HG02852 (cell line): ENCODE measurements at regions not wholly inside any gene's neighbourhood (a gene's known extent, or its start where the extent isn't known, plus 50 kb on each side); places are given as distances from the start of the nearest gene placed in this dataset.

ENCODE experiments used
- ATAC-seq: cut with Tn5 transposase; IDR thresholded peaks from one replicate; pipeline ENCODE4 v1.9.1; 2021; ENCODE audit warnings: mild to moderate bottlenecking, moderate library complexity; ENCODE audit not compliant: unreplicated experiment

DNA sequence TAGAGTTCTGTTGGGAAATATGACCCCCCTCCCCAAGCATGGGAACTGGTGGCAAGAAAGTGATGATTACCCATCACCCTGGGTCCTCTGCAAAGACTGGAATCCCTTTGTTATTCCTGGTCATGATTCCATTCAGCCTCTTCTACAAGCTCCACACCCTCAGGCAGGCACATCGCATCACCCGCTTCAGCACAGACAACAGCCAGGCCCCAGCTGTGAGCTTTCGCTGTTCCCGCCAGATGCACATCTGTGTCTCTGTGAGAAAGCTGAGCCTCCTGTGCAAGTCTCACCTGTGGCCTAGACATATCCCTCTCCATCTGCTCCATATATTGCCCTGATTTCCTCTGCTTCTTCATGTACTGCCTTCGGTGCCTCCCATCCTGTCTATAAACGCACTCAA lies 368.0 kb upstream of the RAB6C start:
- no peak for ATAC-seq

DNA sequence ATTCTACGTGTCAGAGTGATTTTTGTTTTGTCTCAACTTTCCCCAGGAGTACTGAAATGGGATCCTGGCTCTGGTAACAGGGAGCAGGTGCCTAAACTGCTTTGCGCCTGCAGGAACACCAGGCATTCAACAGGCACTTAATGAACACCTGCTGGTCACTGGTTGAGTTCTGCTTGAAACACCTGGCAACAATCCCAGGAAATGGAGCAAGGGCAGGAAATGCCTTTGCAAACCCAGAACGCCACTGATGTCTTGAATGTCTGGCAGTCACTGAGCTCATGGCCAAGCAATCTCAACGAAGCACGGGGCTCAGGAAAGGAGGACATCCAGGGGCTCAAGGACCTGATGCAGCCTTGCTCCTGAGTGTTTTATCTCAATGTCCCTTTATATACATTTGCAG lies 360.0 kb upstream of the RAB6C start:
- no peak for ATAC-seq

DNA sequence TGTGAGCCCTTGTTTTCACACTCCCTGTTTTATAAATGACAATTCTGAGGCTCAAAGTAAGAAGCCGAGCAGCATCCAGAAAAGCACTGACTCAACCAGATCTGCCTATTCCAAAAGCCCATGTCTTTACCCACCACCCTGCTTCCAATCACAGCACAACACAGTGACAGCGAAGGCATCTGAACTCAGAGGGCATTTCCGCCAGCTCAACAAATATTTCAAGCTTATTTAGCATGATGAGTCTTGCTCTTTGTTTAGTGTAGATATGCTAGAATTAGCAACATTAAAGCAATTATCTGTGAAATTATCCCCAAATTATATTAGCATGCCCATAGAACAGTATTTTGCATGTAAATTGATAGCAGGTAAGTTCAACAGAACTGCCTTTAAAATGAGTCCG lies 359.1 kb upstream of the RAB6C start:
- no peak for ATAC-seq

DNA sequence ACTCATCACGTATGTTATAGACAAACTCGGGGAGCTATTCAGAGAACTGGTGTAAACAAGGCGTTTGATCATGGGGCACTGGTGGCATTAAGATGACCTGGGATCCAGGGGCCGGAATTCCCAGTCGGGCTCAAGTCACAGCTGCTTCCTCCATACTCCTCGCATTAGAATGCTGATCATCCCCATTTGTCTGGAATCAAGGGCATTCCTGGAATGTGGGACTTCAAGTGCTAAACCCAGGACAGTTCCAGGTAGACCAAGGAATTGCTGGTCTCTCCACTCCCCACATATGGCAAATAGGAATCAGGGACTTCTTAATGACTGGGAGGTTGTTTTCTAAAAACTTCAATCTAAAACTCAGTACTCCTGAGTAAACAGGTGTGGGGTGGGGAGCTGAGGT lies 355.7 kb upstream of the RAB6C start:
- ATAC-seq, result no peak

DNA sequence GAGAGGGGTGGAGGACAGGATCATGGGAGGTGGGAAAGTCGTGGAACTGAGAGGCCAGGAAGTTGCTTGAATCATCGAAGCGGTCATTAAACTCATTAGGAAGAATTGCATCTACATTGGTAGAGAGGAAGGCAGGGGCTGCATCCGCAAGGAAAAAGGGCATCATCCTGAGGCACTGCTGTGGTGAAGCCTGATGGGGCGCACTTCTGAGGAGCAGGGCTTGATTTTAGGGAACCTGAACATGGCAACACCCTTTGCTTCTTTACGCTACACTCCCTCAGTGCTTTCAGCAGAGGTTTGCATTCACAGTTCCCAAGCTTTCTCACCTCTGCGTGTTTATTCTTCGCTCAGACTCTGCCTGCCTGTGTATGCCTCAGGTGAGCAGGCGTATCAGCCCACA lies 352.0 kb upstream of the RAB6C start:
- no peak for ATAC-seq

DNA sequence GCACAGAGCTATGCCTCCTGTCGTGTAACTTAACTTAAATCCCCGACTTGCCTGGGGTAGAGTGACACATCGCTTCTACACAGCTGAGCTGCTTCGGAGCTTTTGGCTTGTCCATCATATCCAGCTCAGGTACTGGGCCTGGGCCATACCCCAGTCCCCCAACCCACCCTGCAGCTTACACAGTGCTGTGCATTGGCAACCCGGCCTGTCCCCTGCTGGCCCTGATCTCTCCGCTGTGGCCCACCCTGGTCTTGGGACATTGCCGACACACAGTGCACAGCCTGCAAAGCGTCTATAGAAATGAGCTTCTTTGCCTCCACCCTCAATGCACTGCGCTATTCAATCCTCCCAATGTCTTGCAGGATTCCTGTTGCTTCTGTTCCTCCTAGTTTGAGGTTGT lies 342.8 kb upstream of the RAB6C start:
- ATAC-seq, result no peak

DNA sequence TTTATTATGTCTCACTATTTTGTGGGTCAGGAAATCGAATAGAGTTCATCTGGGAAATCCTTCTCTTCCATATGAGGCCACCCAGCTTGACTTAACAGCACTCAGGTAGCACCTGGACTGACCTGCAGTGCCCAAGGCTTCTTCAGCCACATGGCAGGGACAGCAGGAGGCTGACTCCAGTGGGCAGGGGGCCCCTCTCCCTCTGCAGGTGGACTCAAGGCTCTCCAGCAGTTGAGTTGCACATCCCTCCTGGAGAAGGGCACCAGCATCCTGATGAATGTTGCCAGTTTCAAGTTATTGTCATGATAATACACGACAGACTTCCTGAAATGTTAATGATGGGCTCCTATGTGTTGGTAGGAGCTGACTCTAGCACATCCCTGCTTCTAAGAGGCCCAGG lies 338.1 kb upstream of the RAB6C start:
- ATAC-seq, result no peak

DNA sequence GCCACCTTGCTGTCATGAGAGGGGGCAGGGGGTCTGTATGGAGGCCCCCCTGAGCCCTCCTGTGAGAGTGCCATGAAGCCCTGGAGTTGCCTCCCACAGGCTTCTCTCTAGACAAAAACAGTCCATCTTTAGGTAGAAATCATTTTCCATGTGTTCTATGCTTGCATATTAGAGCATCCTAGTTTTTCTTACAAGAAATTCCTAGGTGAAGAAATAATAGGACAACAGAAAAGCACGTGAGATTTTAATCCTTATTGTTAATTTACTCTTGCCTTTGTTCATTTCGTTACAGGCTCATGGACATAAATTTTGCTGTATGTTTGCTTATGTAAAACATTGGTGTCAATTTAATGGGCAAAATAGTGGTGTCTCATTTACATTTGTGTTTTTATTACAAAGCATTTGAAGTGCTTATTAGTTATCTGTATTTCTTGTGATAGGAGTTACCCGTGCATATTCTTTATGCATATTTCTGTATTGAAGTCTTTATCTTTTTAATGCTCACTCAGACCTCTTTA lies 336.9 kb upstream of the RAB6C start:
- no peak for ATAC-seq

DNA sequence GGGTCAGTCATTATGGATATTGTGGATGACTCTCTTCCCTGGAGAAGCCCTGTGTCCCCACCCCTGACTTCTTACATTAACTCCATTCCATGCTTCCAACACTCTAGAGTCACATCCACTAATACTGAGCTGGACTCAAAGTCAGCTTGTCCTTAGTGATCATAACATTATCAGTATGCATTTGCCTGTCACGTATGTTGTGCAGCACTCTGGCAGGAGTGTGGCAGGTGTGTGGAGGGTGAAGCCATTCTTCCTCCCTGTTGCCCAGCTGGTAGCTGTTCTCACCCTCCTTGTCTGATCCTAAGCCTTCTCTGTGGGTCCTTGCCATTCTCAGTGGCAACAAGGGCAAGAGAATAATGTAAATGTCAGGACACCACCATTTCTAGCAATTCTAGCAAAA lies 334.1 kb upstream of the RAB6C start:
- no peak for ATAC-seq

DNA sequence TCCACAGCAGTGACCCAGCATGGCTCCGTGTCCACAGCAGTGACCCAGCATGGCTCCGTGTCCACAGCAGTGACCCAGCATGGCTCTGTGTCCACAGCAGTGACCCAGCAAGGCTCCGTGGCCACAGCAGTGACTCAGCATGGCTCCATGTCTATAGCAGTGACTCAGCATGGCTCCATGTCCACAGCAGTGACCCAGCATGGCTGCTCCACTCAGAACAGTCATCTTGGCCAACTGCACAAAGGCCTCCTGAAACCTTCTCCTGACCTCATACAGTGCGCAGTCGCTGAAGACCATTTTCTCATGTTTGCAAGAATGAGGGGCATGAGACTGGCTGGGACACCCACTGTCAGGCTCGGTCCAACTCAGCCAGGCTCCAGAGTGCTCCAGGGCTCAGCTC lies 333.4 kb upstream of the RAB6C start:
- no peak for ATAC-seq

DNA sequence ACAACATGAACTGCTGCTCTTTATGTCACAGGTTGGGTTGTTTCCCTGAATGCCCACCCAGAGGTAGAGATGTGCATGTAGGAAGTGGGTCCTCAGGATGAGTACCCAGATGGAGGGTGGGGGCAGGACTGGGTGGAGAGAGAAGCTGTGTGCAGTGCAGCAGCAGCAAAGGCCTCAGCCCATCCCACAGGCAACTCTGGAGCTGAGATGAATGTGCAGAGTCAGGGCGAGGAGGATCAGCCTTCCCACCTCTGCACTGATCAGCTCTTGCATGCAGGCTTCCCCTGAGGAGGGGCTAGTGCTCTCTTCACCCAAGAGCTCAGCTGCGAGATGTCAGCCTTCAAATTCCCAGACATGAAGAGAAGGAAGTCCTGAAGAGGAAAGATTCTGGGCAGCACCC lies 326.2 kb upstream of the RAB6C start:
- no peak for ATAC-seq

DNA sequence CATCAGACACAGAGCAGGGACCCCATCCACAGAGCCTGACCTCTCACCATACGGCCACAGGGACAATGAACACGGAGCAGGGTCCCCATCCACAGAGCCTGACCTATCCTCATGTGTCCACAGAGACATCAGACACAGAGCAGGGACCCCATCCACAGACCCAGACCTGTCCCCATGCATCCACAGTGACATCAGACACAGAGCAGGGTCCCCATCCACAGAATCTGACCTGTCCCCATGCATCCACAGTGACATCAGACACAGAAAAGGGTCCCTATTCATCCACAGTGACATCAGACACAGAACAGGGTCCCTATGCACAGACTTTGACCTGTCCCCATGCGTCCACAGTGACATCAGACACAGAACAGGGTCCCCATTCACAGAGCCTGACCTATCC lies 325.1 kb upstream of the RAB6C start:
- ATAC-seq, result no peak

DNA sequence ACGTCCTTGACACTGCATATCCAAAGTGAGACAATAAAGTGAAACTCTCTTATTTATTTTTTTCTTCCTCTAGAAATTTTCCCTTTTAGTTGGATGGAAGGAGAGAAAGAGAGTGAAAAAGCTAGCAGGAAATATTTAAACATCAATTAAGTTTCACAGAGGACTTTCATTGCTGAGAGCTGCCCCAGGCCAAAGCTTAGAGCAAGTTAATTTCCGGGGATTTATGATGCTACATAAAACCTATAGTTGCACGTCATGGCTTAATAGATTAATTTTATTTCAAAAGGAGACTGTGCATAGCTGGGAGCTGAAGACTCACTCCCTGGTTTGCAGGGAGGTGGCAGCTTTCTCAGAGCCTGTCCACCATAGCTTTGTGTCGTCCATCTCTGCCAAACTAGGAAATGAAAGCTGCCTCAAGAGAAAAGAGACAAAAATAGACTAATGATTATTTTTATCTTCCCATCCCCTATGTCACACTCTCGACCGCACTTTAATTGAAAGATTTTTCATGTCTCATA lies 323.3 kb upstream of the RAB6C start:
- ATAC-seq, result no peak

DNA sequence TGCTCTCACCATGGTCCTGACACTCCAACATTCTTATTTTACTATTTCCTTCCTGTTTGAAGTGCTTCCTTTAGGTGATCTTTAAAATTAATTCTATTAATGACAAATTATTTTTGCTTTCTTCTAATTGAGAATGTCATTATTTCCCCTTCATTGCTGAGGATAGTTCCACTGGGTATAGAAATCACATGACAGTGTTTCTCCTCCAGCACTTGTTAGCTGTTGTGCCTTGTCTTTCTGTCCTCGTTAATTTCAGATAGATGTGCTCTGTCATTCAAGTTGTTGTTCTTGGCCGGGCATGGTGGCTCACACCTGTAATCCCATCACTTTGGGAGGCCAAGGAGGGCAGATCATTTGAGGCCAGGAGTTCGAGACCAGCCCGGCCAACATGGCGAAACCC lies 321.0 kb upstream of the RAB6C start:
- ATAC-seq, result no peak

DNA sequence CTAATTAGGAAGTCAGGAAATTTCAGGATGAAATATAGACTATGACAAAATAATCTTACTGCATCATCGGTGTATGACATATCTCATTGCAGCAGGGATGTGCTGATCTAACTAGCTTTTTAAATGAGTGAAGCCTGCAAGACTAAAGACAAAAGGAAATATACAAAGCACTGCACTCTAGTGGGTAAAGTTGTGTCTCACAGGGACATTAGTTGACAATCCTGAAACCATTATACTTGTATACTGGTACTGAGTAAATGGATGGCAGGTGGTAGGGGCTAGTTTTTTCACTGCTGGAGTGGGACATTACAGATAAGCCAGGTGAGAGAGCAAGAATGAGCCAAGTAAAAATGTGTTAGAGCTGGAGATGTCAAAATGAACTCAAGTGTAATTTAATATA lies 317.5 kb upstream of the RAB6C start:
- no peak for ATAC-seq

DNA sequence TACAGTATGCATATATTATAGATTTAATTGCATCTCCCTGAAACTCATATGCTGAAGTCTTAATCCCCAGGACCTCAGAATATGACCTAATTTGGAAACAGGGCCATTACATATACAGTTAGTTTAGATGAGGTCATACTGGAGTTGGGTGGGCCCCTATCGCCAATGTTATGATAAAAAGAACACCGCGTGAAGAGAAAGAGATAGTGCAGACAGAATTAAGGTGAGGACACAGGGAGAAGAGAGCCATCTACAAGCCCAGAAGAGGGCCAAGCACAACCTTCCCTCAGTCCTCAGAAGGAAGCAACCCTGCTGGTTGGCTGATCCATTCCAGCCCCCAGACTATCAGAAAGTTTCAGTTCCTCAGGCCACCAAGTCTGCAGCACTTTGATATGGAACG lies 311.9 kb upstream of the RAB6C start:
- ATAC-seq, result no peak

DNA sequence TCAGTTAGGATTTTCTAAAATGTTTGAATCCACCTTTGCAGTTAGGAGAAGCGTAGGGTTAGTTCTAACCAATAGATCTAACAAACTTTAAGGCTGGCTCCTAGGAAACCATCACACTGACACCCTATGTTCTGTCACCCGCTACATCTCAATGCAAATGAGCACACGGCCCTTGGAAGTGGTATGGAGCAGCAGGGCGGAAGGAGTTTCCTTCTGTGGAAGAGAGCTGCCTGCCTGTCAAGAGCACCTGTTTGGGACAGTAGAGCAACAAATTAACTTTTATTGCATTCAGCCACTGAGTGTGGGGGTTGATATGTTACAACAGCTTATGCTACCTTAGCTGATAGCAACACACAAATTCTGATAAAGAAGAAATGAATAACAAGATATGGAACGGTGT lies 306.9 kb upstream of the RAB6C start:
- no peak for ATAC-seq

DNA sequence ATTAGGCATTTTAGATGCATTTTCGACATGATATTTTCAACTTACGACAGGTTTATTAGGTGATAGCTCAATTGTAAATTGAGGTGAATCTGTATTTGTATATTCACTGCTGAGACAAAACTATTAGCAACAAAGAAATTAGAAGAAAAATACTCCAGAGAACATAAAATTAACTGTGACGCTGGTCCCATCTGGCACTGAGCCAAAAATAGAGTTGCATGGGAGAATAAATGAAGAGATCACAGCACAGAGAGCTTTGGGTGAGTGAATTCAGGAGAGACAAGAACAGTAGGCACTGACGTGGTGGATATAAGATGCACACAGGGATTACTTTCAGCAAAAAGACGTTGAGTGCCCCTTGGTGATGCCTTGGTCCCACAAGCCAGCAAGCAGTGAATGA lies 306.2 kb upstream of the RAB6C start:
- ATAC-seq, result no peak

DNA sequence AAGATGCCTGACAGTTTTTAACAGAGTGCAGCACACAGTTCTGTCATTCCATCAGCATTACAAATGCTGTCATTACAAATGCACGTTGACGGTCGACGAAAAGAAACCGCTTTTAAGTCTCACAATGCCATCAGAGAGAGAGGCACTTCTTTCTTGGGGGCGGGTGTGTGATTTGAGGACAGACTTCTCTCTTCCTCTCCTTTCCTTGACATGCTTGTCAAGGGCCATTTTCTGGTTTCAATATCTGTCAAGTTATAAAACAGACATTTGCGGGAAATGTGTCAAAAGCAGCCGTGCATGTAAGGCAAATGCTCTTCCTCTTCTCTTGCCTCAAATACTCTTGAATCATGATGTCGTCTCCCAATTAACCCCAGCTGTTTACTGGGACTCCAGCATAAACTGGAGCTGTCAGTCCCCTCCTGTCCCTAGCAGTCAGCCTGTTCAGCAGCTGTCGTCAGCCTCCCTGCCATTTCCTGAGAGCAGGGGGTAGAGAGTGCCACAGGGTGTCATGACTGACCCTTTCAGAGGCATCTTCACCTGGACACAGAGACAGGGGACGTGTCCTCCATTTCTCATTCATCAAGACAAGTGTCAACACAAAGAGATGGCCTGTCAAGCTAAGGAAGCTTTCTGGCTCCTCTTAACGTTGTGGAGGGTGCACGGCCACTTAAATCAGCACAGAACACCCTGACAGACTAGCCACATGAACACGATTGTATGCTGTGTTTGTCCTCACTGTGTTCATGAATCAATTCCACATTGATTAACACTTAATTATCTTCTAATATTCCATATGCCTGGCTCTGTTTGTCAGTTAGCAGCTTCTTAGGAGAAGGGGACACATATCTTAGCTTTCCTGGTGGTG lies 305.4 kb upstream of the RAB6C start:
- no peak for ATAC-seq

DNA sequence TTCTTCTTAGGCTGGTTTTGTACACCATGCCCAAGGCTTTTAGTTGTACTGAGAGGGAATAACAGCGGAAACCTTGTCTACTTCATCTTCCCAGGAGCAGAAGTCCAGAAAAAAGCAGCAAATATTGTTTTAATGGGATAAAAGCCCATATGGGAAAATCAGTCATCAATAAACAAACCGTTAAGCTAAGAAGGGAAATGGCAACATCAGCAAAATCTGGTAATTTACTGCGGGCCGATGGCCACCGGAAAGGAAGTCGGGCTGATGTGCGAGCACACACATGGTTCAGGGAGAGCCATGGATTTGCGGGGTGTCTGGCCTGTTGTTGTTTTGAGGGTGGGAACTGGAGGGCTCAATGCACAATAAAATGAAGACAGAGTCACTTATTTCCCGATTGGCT lies 300.7 kb upstream of the RAB6C start:
- ATAC-seq, result no peak

DNA sequence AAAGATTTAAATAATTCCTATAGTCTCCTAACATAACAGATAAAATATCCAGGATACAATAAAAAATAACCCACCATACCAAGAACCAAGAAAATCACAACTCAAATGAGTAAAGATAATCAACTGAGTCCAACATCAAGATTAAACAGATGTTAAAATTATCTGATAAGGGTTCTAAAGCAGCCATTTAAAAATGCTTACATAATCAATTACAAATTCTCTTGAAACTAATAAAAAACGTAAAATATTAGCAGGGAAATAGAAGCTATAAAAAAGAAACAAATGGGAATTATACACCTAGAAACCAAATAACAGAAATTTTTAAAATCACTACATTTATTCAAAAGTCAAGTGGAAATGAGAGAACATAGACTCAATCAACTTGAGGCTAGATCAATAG lies 297.7 kb upstream of the RAB6C start:
- ATAC-seq, result no peak

DNA sequence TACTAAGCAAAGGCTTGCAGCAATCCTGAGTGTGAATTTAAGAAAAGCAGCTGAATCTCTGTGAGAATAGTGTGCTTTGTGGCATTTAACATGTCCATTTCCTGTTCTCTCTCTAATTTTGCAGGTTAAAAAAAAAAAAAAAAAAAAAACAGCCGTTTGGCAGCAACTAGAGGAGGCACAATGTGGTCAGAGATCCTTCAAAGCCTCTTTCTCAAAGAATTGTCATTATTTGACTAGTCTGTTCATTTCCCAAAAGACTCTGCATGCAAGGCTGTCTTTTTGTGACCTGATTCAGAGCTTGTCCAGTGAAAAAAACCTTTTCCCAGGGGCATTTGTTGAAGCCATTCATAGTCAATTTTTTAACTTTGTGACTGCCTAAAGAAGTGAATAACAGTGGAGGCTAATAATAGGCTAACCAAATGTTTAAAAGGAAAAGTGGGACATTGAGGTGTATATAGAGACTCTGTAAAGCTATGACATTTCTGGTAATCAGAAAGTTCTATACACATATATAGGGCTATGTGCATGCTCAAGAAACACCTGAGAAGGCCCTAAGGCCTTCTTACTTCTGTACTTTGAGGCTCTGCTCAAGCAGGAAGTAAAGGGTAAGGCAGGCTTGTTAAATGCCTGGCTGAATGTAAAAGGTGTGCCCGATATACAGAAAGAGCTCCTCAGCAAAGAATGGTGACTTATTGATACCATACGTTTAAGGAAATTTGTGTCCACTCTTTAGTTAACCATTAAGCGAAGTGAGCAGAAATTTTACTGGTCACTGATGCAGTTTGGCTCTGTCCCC lies 289.6 kb upstream of the RAB6C start:
- ATAC-seq, result no peak
